ENCODE measurements at regions not wholly inside any gene's neighbourhood (a gene's known extent, or its start where the extent isn't known, plus 50 kb on each side); places are given as distances from the start of the nearest gene placed in this dataset.

- no peak overlapping the region for H3K4me3 ChIP-seq (ENCODE audit: low read depth, low read length)
- DNase-seq (ENCODE audit: low read depth): peak; percentile 76
- no peak for TF ChIP-seq CTCF (conservative IDR thresholded peaks at IDR 0.05; ENCODE audit: low read depth, low read length)
Observed at GRCh38 chr7:68269405-68269804, 1272.8 kb downstream of the TYW1 start.

GRCh38 chr7:68272507-68272906, 1275.9 kb downstream of the TYW1 start:
- TF ChIP-seq CTCF (conservative IDR thresholded peaks at IDR 0.05; ENCODE audit: low read depth, low read length): no peak
- no peak for DNase-seq (ENCODE audit: low read depth)
- no peak overlapping the region for H3K4me3 ChIP-seq (ENCODE audit: low read depth, low read length)

- no peak for TF ChIP-seq CTCF (conservative IDR thresholded peaks at IDR 0.05; ENCODE audit: low read depth, low read length)
- DNase-seq (ENCODE audit: low read depth): no peak
- H3K4me3 ChIP-seq (ENCODE audit: low read depth, low read length): no peak overlapping the region
Observed at GRCh38 chr7:68276725-68277124, 1280.1 kb downstream of the TYW1 start.

GRCh38 chr7:68279827-68280400, 1283.3 kb downstream of the TYW1 start:
- TF ChIP-seq CTCF (conservative IDR thresholded peaks at IDR 0.05; ENCODE audit: low read depth, low read length): no peak
- no peak for DNase-seq (ENCODE audit: low read depth)
- no peak overlapping the region for H3K4me3 ChIP-seq (ENCODE audit: low read depth, low read length)

GRCh38 chr7:68280931-68281330, 1284.3 kb downstream of the TYW1 start:
- DNase-seq (ENCODE audit: low read depth): no peak
- H3K4me3 ChIP-seq (ENCODE audit: low read depth, low read length): no peak overlapping the region
- TF ChIP-seq CTCF (conservative IDR thresholded peaks at IDR 0.05; ENCODE audit: low read depth, low read length): no peak

- no peak overlapping the region for H3K4me3 ChIP-seq (ENCODE audit: low read depth, low read length)
- no peak for DNase-seq (ENCODE audit: low read depth)
- TF ChIP-seq CTCF (conservative IDR thresholded peaks at IDR 0.05; ENCODE audit: low read depth, low read length): no peak
Observed at GRCh38 chr7:68288144-68288593, 1291.5 kb downstream of the TYW1 start.

GRCh38 chr7:68291710-68292109, 1295.1 kb downstream of the TYW1 start:
- DNase-seq (ENCODE audit: low read depth): no peak
- TF ChIP-seq CTCF (conservative IDR thresholded peaks at IDR 0.05; ENCODE audit: low read depth, low read length): no peak
- H3K4me3 ChIP-seq (ENCODE audit: low read depth, low read length): no peak overlapping the region

Data from epithelial cell of proximal tubule (primary cell).